HG03095 (cell line): ENCODE measurements at regions not wholly inside any gene's neighbourhood (a gene's known extent, or its start where the extent isn't known, plus 50 kb on each side); places are given as distances from the start of the nearest gene placed in this dataset.
"Not testable (repeated sequence)": the region's sequence is repeated elsewhere in the genome, so short reads cannot be mapped to it uniquely, and the experiment has no call there.

Experiments used
- ATAC-seq: cut with Tn5 transposase; IDR thresholded peaks from one replicate; pipeline ENCODE4 v1.9.1; 2021; ENCODE audit warnings: moderate library complexity; ENCODE audit not compliant: unreplicated experiment

DNA sequence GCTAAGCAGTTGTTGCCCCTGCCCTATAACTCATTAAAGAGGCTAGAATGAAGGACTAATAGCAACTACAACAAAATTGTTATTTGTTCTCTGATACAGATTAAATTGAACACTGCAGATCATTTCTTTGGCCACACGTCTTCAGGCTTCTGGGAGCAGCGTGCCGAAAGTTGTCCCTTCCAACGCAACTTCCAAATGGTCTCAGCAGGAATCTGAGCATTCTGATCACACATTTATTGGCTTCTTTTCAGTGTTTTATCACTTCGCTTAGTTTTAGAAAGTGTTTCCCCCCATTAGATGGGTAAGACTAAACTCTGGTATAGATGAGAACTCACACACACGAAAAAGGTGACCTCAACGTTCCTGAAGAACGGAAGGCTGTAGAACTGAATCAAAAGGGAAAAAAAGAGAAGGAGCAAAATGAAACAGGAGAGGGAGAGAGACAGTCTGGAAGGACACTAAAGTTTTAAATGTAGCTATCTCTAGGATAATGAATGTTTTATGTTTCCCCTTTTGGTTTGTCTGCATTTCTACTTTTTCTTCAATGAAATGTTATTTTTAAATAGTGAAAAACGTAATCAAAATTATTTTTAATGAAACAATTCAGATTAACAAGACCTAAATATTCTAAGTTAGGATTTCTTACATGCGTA lies 336.5 kb downstream of the RRAGC start:
- no peak for ATAC-seq

DNA sequence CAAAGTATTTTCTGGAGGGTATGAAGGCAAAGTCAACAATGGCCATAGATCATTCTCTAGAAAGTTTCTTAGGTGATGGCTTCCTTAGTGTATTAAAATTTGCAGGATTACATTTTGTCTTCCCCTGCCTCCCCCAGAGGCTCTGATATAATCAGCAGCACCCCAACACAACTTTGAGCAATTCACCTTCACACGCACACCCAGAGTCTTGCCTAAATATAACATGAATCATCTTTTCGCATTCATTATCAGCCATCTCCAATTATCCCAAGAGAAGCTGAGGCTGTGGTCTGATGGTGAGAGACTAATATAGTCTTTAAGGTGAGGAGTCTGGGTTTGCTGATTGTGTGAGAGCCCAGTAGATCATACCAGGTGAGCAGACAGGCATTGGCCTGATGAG lies 343.0 kb downstream of the RRAGC start:
- no peak for ATAC-seq

DNA sequence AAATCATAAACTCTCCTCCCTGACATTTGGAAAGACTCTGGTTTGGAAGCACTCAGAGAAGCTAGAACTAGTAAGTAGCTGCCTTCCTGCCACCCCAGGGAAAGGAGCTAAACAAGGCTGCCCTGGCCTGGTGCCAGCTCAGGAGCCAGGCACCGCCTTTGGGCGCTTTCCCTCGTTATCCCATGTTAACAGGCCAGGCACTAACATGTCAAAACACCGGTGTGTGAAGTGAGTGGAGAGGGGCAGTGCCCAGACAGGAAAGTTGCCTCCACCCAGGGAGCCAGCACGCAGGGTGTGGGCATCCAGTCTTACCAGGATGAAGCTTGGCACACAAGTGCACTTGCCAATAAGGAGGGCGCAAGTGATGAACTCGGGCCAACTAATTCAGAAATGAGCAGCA lies 346.8 kb downstream of the RRAGC start:
- ATAC-seq, result no peak

DNA sequence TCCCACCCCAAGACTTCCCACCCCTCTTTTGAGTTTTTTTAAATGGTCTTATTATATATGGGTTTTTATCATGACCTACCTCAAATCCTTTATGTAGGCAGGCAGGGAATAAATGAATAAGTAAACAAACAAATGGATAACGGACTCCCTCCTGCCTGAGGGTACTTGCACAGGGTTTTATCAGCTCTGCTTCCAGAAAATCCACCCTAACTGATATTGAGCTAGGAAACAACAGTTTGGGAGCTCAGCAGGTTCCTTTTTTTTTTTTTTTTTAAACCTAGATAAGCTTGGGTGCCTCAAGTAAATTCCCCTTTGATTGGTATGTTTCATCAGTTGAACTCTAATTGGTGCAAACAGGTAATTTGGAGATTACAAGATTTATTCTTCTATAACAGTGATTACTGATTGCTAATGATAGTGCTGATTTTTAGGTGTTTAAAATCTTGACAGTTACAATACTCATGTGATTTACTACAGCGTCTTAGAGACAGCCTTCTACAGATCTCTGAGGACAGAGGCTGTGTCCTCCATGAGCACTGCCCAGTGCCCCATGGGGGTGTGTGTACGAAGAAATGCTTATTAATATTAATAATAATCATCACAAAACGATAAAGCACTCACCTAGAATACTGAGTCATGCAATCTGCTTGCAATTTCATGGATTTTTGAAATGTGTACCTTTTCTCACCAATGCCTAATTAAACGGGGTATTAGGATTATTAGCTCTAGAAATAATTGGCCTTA lies 347.4 kb downstream of the RRAGC start:
- no peak for ATAC-seq

DNA sequence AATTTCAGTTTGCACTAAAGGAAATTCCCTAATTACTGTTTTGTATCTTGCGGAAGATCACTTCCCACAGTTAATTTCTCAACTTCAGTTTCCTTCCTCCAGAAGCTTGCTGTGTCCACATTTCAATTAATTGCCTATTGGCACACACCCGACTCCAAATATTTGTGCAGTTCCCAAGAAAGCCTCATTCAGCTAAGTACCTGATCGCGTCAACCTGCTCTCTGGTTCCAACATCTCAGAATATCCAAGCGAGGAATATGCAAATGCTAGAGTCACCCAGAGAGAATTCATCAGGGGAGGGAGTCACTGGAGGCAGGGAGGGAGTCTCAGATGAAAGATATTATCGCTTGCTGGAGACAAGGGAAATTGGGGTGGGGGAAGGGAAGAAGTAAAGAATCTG lies 351.3 kb downstream of the RRAGC start:
- ATAC-seq, result no peak

DNA sequence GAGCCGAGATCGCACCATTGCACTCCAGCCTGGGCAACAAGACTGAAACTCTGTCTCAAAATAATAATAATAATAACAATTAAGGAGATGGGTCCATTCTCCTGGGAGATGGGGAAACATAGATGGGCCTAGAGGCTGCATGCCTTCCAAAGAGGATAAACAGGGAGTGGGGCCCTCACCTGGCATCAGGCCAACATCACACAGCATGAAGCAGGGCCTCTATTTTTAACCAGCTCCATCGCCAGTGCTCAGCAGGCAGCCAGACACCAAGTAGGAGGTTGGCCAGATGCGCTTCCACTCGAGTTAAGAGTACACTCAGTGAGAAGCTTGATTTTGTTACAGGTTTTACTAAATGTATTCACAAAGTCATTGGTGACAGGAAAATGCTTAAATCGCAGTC lies 352.0 kb downstream of the RRAGC start:
- ATAC-seq, result no peak

DNA sequence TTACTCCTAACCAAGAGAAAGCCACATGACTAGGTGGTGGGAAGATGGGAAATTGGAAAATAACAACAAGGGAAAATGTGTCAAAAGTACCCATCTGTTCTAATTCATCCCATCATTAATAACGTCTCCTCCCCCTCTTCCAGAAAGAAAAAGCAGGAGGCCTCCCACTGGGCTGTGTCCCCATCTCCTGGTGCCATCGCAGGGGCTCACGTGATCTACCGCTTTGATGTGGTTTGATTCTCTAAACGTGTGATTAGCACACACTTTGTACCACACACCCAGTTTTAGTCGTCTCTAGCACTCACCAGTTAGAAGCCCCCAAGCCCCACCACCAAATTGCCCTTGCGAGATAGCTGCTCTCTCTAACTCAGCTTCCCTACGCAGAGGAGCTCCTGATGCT lies 353.6 kb downstream of the RRAGC start:
- no peak for ATAC-seq

DNA sequence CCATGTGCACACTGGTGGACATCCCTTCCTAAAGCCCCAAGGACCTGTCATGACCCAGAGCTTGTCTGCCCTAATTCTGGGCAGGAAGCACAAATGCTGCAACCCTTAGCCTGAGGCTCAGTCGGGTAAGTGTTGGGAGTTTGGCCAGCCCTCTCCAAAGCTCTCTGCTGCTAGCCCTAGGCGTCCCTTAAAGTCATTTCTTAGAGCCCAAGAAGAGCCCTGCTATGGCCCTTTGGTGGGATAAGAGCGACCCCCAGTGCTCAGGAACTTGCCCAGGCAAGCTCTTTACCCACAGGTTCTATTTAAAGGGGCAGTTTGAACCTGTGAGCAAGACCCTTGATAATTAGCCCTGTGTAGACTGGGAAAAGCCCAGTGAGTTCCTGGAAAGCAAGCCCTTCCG lies 356.8 kb downstream of the RRAGC start:
- no peak for ATAC-seq

DNA sequence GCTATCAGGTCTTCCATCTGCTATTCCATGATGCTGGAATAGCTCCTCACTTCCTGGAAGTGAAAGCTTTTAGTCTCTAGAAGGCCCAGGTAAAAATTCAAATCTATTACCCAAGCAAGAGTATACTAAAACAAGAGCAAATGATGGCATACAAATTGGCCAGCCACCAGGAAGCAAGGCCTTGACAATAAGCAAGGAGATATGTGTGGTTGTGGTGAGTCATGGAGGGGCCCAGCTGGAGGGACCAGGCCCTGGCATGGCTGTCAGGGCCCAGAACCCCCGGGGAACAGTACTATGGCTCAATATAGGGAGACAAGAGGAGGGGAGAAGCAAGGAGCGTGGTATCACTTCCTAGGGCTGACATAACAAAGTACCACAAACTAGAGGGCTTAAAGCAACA lies 358.7 kb downstream of the RRAGC start:
- no peak for ATAC-seq

DNA sequence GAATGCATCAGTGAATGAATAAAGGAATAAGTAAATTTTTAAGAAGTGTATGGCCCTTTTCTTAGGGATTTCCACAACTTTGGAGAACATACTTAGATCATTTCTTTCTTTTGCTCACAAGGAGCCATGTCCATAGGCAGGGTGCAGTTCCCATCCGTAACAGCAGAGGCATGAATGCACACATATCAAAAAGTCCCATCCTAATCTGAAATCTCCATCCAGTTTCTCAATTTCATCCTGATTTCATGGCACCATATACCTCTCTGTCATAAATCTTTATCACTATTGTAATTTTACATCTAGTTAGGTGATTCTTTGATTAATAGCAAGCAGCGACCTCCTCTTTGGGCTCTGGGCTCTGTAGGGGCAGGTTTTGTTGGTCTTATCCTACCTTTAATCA lies 359.2 kb downstream of the RRAGC start:
- ATAC-seq, result no peak

DNA sequence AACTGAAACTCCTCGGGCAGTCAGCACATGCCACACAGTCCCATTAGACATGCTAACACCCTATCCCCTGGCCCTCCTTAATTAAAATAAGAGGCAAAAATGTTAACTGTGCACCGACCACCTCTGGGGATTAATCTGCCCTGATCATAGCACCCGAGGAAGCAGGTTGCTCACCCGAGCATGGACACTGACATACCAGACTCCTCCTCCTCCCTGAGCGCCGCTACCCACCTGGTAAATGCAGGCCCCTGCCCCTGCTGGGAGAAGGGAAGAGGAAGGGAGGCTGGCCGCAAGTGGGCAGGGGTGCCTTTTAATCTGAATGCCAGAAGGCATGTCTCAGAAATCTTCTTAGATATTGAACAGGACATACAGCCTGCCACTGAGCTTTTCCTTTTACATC lies 360.9 kb downstream of the RRAGC start:
- ATAC-seq, result no peak

DNA sequence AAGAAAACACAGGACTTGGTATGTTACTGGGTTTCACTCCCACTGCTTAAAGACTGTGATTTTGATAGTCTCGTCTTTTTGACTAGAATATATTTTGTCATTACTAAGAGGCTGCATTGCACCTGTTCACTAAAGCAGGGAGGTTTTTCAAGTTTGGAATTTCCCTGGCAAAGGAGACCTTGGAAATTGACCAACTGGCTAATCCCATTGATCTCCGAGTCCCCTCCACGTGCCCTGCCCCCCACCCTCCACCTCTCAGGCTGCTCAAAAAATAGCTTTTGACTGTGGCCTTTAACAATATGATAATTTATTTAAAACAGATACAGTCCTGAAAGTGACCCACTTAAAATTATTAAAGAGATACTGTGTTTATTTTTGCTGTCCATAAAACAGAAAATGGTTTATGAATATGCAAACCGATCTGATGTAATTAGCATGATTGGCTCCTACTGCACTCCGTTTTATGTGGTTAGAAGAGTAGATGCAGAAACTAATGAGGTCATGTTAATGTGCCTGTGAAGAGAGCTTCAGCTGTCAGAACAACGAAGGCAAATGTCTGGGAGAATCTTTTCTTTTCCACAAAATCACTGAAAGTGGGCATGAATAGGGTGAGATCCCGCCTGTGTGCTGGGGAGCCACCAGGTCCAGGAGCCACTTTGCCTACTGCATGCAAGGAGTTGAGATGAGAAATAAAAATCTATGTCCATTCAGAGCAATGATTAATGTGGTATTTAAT lies 361.5 kb downstream of the RRAGC start:
- no peak for ATAC-seq

DNA sequence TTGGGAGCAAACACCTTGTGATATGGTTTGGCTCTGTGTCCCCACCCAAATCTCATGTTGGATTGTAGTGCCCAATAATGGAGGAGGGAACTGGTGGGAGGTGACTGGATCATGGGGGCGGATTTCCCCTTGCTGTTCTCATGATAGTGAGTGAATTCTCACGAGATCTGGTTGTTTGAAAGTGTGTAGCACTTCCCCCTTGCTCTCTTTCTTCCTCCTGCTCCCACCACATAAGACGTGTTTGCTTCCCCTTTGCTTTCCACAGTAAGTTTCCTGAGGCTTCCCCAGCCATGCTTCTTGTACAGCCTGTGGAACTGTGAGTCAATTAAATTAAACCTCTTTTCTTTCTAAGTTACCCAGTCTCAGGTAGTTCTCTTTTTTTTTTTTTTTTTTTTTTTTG lies 366.3 kb downstream of the RRAGC start:
- not testable (repeated sequence) for ATAC-seq

DNA sequence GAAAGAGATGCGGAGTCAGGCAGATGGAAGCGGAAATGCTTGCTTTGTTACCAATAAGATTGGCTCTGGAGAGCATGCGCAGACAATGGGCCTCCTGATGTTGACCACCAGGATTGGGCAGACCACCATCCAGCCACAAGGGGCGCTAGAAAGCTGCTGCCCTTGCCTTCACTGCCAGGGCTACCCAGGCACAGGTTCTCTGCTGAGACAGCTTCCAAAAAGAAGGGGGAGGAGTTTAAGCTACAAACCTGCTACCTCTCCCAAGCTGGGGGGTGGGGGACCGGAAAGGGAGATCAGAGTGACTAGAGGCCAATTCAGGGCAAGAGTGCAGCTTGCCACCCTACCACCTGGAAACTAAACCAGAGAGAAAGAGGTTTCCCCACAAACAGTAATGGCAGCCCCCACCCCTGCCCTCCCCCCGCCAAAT lies 369.7 kb downstream of the RRAGC start:
- no peak for ATAC-seq

DNA sequence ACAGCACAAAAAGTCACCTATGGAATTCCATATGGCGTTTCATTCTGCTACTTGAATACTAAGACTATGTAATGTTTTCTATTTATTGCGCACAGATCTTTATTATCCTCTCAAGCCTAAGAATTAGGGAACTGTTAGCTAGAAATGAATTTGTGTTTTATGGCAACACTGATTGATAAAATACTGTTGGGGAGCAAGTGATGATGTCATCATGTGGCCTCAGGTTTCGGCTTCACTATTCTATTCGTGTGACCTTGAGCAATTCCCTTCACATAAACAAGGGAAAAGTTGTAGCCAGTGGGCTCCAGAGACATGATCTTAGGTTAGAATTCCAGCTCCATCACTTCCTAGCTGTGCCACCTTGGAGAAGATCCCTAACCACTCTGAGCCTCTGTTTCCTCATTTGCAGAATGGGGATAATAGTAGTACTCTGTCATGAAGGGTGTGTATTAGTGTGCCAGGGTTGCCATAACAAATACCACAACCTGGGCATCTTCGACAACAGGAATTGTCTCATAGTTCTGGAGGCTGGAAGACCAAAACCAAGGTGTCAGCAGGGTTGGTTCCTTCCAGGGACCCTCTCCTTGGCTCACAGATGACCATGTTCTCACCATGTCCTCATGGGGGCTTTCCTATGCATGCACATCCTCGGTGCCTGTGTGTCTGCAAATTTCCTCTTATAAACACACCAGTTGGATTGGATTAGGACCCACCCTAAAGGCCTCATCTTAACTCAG lies 371.2 kb downstream of the RRAGC start:
- no peak for ATAC-seq

DNA sequence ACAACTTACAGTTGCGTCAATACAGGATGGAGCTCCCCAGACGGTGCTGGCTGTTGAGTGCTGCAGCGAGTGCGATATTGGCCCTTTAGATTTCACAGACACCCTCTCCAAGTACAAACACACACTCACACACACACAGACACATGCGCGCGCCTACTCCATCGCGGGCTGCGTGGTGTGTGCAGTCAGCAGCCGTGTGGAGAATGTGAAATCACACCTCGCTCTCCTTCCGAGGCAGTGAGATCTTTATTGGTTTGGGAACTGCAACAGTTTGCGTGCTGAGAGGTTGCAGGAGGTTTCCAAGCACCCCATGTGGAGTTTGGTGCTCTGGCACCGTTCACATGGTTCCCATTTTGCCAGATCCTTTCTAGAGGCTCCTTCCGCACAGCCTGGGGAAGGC lies 372.2 kb downstream of the RRAGC start:
- no peak for ATAC-seq

DNA sequence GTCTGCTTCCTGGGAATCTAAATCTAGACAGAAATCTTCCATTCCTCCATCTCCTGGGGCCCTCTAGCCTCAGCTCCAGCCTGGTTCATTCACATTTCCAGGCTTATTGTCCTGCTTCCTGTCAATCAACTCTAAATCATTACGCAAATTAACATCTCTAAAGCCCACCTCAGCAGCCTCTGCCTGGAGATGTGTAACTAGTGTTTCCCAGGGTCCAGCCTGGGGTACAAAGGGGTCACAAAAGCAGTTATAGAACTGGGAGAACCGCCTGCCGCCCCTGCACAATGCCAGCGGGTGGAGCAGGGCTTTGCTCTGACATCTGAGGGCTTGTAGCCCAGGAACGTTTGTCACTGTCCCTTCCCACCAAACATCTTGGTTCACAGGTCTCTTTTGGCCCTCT lies 373.5 kb downstream of the RRAGC start:
- no peak for ATAC-seq

DNA sequence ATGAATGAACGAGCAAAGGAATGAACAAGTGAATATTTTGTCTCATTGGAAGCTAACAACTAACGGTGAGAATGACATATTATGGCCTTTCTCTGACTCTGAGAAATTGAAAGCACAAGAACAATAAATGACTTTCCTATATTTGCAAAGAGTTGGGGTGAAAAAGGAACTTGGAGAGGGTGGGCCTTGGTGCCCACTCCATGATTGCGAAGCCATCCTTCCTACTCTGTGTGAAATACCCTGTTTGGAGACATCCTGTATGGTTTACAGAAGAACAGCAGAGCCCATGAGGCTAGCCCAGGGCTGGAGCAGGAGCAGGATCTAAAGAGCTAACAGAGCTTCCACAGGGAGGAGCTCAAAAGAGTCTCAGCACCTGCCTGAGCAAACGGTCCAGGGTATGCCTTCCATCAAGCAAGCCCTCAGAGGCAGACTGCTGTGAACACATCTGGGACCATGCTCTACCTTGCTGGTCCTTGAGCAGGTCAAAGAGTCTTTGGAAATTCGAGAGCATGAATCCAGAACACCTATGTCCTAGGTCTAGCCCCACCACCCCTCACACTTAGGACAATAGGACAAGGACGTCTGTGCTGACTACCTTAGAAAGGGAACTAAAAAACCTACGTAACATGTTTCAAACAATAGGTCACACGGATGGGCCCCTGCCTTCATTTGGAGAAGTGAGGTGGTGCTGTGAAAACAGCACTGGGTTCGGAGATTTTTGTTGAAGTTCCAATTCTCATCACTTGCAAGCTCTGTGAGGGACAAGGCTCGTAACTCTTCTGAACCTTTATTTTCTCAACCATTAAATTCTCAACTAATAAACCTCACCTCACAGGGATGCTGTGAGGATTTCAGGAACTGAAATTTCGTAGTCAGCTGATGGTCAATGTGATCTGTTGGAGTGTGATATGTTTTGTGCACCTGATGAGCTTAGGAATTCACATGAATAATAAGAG lies 377.4 kb downstream of the RRAGC start:
- ATAC-seq, result no peak

DNA sequence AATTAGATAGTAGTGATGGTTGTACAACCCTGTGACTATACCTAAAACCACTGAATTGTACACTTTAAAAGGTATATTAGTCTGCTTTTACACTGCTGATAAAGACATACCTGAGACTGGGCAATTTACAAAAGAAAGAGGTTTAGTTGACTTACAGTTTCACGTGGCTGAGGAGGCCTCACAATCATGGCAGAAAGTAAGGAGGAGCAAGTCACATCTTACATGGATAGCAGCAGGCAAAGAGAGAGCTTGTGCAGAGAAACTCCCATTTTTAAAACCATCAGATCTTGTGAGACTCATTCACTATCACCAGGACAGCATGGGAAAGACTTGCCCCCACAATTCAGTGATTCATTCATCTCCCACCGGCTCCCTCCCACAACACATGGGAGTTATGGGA lies 379.9 kb downstream of the RRAGC start:
- ATAC-seq, result not testable (repeated sequence)

DNA sequence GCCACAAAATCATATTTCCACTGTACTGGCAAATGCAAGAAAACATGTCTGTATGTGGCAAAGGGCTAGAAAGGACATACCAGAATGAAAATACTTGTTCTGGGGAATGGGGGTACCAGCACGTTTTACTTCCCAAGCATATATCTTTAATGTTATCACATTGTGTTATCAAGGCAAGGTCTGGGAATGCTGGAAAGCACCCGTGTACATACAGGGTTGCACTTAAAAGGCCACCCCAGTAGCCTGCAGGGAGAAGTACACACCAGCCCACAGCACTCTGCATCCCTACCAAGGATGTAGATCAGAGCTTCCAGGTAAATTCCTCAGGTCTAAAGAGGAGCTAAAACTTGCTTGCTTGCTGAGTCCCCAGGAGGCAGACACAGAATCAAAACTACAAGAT lies 381.8 kb downstream of the RRAGC start:
- ATAC-seq, result no peak
